ENCODE measurements at regions not wholly inside any gene's neighbourhood (a gene's known extent, or its start where the extent isn't known, plus 50 kb on each side); places are given as distances from the start of the nearest gene placed in this dataset.
"Not testable (repeated sequence)": the region's sequence is repeated elsewhere in the genome, so short reads cannot be mapped to it uniquely, and the experiment has no call there.

DNA sequence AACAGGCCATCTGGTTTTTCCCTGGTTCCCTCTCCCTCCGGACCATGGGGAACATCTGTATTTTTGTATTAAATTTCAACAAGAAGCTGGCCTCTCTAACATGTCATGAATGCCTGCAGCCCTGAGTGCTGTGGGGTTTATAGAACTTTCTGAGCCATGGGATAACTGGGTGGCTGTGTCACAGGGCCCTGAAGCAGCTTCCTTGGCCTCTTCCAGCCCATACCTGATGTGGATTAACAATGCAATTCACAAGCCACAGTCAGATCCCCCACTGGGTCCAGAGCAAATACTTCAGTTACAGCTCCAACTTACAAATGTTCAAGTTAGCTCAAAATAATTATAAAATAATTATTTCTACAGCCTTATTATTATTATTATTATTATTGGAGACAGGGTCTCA, 307.8 kb upstream of the CELF4 start:
- no peak for DNase-seq

GRCh38 chr18:37872562-37872961, 307.0 kb upstream of the CELF4 start:
- DNase-seq = no peak

DNA sequence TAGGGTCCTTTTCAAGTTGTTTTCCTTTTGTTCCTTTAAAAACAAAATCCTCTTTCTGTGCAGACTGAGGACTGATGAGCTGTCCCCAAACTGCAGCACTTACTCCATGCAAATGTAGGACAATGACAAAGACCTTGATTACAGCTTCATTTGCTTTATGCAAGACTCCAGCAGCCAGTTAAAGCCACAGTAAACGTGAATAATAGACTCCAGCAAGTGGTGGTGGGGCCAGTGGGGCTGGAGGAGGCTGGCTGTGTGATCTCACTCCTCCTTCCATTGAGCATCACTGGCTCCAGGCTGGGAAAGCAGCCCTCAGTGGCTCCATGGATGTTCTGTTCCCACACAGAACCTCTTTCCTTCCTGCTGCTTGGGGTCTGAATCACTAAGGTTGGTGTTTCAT, 306.0 kb upstream of the CELF4 start:
- DNase-seq = no peak

DNA sequence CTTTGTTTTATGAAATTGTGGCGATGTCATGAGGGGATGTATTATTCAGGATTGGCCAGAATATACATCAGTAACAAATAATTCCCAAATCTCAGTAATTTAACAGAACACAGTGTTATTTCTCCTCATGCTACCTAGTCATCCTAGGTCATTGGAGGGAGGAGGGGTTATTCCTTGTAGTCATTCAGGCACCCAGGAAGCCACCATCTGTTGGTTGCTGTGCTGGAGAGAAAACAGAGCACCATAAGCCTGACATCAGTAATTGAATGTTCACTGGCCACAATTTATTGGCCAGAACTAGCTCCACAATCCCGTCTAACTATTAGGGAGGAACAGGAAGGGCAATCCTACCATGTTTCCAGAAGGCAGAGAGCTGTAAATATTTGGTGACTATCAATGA, 303.5 kb upstream of the CELF4 start:
- no peak for DNase-seq

- no peak for DNase-seq
Observed at GRCh38 chr18:37864122-37864521, 298.5 kb upstream of the CELF4 start.

DNA sequence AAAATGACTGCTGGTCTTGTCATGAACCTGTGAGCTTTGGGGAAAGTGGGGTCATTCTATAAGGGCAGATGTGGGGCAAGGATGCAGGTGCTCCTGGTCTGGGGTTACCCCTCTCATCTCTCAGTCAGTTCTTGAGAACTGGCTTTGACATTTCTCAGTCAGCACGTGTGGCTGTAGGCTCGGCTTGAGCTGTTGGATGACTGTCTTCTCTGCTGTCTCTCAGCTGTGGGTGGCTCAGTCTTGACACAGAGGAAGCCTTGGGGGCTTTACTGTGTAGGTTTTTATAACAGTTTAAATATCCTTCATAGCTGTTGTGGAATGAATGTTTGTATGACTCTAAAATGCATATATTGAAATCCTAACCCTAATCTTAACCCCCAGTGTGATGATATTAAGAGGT, 296.4 kb upstream of the CELF4 start:
- DNase-seq = no peak

GRCh38 chr18:37854396-37854795, 288.8 kb upstream of the CELF4 start:
- no peak for DNase-seq

- DNase-seq = no peak
Observed at GRCh38 chr18:37853706-37854105, 288.1 kb upstream of the CELF4 start.

DNA sequence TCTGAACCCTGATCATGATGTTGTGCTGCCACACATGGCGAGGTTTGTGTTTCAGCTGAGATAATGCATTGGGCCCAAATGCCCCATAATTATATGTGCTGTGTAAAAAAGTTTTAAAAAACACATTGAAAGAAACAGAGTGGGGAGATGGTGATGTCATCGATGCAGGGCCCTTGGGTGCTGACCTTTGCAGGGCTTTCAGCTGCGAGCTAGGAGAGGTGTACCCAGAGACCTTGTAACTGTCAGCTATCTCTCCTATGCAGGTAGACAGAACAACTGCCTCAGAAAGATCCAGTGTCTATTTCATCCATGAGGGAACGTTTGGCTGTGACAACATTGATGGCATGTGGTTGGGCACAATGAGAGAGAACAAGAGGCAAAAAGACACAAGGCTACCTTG, 286.9 kb upstream of the CELF4 start:
- no peak for DNase-seq

DNA sequence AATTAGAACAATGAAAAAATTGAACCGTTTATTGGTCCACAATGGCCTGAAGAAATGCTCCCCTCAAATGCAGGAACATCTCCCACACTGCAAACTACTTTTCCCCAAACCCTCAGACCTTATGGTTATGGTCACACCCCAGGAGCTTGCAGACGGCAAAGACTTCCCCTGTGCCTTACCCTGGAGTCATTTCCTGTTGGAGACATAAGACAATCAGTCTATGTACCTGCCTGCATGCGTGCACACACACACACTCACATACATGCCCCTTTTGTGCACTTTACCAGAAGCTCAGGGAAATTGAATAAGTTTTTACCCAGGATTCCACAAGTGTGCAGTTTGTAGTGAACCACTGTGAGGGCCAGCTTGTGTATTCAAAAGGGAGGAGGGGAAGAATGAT, 281.9 kb upstream of the CELF4 start:
- no peak for DNase-seq

DNA sequence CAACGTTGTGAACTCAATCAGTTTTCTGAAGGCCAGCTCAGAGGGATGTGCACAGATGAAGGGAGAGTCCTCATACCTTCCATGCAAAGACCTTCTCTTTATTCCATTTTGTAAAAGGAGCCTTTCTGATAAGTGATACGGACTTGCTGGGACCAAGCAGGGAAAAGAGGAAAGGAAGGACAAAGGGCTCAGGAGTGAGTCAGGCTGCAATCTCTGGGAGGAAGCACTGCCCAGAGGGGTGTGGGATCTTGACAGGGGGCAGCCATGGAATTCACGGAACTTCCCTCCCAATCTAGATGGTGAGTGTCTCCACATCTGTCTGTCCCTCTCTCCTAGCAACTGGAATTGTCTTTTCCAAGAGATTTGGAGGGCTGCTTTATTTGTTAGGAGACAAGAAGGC, 281.4 kb upstream of the CELF4 start:
- DNase-seq = no peak

DNA sequence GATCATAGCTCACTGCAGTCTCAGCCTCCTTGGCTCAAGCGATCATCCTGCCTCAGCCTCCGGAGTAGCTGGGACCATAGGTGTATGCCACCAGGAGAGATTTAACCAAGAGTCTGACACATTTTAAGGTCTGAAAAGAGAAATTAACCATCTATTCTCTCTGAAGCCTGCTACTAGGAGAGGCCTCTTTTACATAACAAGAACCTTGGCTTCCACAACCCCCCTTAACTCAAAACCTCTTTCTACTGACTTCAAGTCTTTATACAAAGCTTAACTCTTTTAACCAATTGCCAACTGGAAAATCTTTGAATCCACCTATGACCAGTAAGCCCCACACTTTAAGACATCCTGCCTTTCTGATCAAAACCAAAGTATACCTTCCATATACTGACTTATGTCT, 279.9 kb upstream of the CELF4 start:
- DNase-seq = no peak

DNA sequence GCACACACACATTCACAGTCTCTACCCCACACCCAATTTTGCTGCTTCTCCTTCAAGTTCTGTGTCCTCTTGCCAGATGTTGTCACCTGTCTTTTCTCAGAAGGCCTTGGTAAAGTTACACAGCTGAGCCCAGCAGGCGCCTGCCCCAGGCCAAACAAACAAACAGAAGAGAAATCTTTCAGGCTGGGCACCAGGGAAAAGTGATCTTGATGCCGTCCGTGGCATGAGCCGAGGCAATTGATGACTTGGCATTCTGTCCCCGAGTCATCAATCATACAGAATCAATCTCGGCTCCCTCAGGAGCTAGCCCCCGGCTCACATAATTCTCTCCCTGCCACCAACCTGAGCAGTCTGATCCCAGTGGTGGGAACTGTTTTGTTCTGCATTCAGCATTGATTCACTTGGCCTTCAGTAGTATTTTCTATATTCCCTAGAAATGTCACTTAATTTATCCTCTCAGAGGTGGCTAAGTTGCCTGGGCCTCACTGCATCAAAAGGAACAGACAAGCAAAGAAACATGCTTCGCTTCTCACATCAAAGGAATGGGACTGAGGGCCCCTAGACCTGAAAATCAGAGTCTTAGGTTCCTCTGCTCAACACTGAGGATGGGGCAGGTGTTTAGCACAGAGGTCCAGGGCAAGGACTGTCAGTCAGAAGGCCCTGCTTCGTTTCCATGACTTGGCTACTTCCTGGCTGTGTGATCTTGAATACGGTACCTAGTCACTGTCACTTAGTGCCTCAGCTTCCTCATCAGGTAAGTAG, 278.8 kb upstream of the CELF4 start:
- DNase-seq = no peak

DNA sequence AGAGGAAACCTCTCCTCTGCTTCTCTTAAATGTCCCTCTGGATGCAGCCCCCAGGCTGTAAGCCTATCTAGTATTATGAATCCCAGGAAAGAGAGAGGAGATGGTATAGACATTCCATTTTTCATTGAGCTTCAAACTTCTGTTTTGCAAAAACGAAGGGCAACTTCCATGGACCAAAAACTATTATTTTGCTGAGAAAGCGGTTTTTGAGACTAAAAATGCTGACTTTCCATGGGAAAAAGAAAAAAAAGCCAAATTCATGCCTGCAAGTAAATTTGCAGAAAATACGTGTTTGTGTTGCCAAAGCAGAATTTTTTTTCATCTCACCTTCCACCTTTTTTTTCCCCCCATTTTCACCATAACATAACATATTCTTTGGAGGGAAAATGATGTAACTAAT, 272.5 kb upstream of the CELF4 start:
- no peak for DNase-seq

GRCh38 chr18:37836071-37836970, 270.7 kb upstream of the CELF4 start:
- DNase-seq = no peak

- DNase-seq = not testable (repeated sequence)
Observed at GRCh38 chr18:37832010-37832695, 266.6 kb upstream of the CELF4 start.

GRCh38 chr18:37812961-37813360, 247.4 kb upstream of the CELF4 start:
- no peak for DNase-seq

DNA sequence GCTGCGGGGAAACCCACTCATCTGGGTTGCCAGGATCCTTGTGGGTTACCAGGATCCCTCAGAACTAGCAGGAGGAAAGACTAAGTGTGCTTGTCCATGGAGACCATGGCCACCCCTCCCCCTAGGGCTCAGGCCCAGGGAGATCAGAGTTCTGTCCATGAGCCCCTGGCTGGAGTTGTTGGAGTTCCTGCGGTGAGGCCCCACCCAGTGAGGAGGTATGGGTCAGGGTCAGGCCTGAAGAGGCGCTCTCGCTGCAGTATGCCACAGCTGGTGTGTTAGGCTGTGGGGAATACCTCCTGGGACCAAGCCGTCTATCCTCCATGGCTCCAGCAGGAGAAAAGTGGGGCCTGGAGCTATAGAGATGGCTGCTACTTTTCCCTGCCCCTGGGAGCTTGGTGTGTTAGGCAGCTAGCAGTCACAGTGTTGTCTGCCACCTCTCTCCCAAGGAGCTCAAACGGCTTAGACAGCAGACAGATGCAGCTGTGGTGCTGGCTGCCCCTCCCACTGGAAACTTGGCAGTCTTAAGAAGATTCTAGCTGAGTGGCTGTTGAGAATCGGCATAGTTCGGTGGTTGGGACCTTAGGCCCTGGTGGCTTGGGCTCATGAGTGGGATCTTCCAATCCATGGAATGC, 240.3 kb upstream of the CELF4 start:
- DNase-seq = no peak

DNA sequence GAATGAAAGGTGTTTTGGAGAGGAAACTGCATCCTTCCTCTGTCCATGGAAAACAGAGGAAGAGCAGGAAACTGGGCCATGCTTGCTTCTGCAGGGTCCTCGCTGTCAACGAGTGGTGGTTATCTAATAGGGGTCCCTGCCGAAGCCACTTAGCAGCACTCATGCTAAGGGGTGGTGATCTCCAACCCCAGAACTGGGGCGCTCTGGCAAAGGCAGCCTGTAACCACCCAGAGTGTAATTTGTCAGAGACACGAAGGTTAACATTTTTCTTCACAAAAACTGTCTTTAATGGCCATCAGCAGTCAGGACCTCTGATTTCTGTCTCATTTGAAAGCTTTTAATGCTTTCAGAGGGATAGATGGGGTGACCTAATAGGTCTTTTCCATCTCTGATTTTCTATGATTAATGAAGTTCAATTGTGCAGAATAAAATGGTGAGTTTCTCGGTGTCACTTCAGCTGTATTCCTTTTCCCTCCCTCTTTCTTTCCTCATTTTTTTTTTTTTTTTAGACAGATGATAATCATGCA, 231.3 kb upstream of the CELF4 start:
- DNase-seq = no peak

DNA sequence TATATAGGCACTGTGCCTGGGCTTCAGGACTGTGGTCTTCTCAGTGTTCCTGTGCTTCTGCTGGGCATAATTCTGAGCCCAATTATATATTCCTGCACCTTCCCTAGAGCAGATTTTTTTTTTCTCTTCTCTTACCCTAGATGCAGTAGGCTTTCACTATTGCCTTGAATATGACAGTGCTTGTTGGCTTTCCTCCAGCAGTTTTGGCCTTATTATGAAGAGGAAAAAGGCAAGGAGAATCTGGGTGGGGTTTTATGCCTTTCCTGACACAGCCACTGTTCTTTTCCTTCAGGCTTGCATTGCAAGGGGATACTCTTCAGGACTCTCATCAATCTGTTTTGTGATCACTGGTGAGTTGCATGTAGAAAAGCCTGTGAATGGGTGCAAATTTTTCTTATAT, 221.9 kb upstream of the CELF4 start:
- DNase-seq = no peak

GRCh38 chr18:37783771-37784170, 218.2 kb upstream of the CELF4 start:
- DNase-seq = no peak

GRCh38 chr18:37779220-37779619, 213.6 kb upstream of the CELF4 start:
- no peak for DNase-seq

All from hematopoietic multipotent progenitor cell treated with erythropoietin and hydrocortisone succinate and interleukin-3 and kit ligand, for 8 days (in vitro differentiated cells).